Pancreas (tissue), 10 donors: ENCODE measurements at regions not wholly inside any gene's neighbourhood (a gene's known extent, or its start where the extent isn't known, plus 50 kb on each side); places are given as distances from the start of the nearest gene placed in this dataset.

Experiments used
- ATAC-seq, 4 donors: fragments of 200-7000 bp; cut with Tn5 transposase; one replicate each; pipeline versions ENCODE4 v1.8.0 to v1.9.1; 2020; ENCODE audit warnings: mild to moderate bottlenecking in 4 of 4, moderate library complexity in 4 of 4
- DNase-seq, 6 donors: peaks; one replicate each; pipeline ENCODE4 v3.0.0-alpha.2; 2020
- FAIRE-seq: peaks from 2 replicates; lab custom pipeline; 2012; peaks lifted over from hg19 to GRCh38; lab: Jason Lieb, UNC
- H3K27ac ChIP-seq, 4 donors: fragments of 200-600 bp; sonication (generic); 1 replicate in 3 of 4; 2 replicates in 1 of 4; pipeline versions ENCODE4 v1.5.0 to v1.8.0; 2020
- H3K27me3 ChIP-seq, 4 donors: fragments of 200-600 bp; one replicate each; pipeline ENCODE4 v1.8.0; 2021
- H3K36me3 ChIP-seq, 3 donors: fragments of 200-600 bp; sonication (generic) in 1 of 3; one replicate each; pipeline versions ENCODE4 v1.5.0 to v1.8.0; 2020 to 2021
- H3K4me1 ChIP-seq, 3 donors: fragments of 200-600 bp; one replicate each; pipeline ENCODE4 v1.8.0; 2021
- H3K4me3 ChIP-seq, 4 donors: fragments of 200-600 bp; sonication (generic) in 2 of 4; one replicate each; pipeline versions ENCODE4 v1.5.0 to v1.8.0; 2020 to 2021
- H3K9me3 ChIP-seq, 4 donors: fragments of 200-600 bp; one replicate each; pipeline ENCODE4 v1.8.0; 2021
- WGBS, 2 donors: extraction: QIAGEN DNeasy Blood & Tissue Kit; methylation state at CpG; one replicate each; pipeline ENCODE4 v1.1.7; 2013; 5-methylcytosine and 5-hydroxymethylcytosine counted together
- intact Hi-C, 3 donors: fragments of 100-400 bp; cut with DNase I; formaldehyde crosslinking; loops; one replicate each; pipeline versions ENCODE4 v1.11.1 to v1.14.2; 2022
- TF ChIP-seq, protein P1 (sequence below), 4 donors: fragments of 200-600 bp; sonication (generic) in 3 of 4; IDR thresholded peaks; one replicate each; pipeline versions ENCODE4 v1.5.0 to v1.8.0; 2021; ENCODE audit warnings: antibody characterized with exemption in 4 of 4
- donor health status: healthy with polysubstance abuse.
- donor health status: DM: no; HTN: no; CAD: no; lungs with moderate emphysema.
- donor health status: DM: no; HTN: no; CAD: no.
- donor health status: control.
- donor health status: control.
- donor health status: Bipolar disorder and iron deficiency.
- donor health status: DM: yes; HTN: yes; CAD: no.
- donor health status: DM: no; HTN: no; CAD: no.
- donor health status: DM: no; HTN: no; CAD: no.
- donor health status: DM: yes; HTN: yes; CAD: no.

GRCh38 chr6:128694303-128695009 is 174.1 kb upstream of the PTPRK start:
- no peak overlapping the region for H3K4me3 ChIP-seq
- no peaks in the 10 kb centered on the region for H3K9me3 ChIP-seq
- no peak for DNase-seq
- no peaks in the 10 kb centered on the region for H3K27me3 ChIP-seq
- H3K36me3 ChIP-seq = no peaks in the 10 kb centered on the region
- no peak overlapping the region for H3K27ac ChIP-seq
- 63 to 77% methylated on average over 1 of the region's 1 CpG for WGBS, 2 donors
- ATAC-seq = no peak
- no peak for FAIRE-seq
- TF ChIP-seq, protein P1, sequence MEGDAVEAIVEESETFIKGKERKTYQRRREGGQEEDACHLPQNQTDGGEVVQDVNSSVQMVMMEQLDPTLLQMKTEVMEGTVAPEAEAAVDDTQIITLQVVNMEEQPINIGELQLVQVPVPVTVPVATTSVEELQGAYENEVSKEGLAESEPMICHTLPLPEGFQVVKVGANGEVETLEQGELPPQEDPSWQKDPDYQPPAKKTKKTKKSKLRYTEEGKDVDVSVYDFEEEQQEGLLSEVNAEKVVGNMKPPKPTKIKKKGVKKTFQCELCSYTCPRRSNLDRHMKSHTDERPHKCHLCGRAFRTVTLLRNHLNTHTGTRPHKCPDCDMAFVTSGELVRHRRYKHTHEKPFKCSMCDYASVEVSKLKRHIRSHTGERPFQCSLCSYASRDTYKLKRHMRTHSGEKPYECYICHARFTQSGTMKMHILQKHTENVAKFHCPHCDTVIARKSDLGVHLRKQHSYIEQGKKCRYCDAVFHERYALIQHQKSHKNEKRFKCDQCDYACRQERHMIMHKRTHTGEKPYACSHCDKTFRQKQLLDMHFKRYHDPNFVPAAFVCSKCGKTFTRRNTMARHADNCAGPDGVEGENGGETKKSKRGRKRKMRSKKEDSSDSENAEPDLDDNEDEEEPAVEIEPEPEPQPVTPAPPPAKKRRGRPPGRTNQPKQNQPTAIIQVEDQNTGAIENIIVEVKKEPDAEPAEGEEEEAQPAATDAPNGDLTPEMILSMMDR (IDR thresholded peaks at IDR 0.05) = no peak
- intact Hi-C loops = no loop called here
- H3K4me1 ChIP-seq = no peaks in the 10 kb centered on the region

- TF ChIP-seq, protein P1 (IDR thresholded peaks at IDR 0.05) = no peak
- 82 to 89% methylated on average over 3 of the region's 3 CpGs for WGBS, 2 donors
- no peak for FAIRE-seq
- H3K36me3 ChIP-seq = no peaks in the 10 kb centered on the region
- H3K4me1 ChIP-seq = no peaks in the 10 kb centered on the region
- H3K27ac ChIP-seq = no peak overlapping the region
- H3K27me3 ChIP-seq = no peaks in the 10 kb centered on the region
- no peaks in the 10 kb centered on the region for H3K9me3 ChIP-seq
- intact Hi-C loops = no loop called here
- DNase-seq = no peak
- H3K4me3 ChIP-seq = no peak overlapping the region
- no peak for ATAC-seq
Measured at GRCh38 chr6:128690063-128690462, 169.7 kb upstream of the PTPRK start.

DNA sequence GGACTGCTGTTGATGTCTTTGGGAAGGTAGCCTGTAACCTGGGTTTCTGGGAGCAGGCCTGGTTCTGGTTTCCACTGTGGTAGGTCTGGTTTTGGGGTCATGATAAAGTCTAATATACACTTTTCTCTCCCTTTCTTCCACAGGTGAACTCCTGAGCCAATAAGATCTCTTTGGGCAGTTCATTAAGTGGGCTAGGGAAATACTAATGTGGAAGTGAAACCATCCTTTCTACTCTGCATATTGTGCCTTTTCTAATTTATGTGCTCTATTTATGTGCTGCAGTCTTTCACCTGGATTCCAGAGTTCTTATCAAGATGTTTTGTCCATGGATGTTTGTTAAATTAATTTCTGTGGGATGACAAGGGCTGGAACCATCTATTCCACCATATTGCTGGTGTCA is 165.7 kb upstream of the PTPRK start:
- Histone ChIP-seq H3K4me1 (no peaks in the 10 kb centered on the region), H3K9me3 (no peaks in the 10 kb centered on the region), H3K27me3 (no peaks in the 10 kb centered on the region), H3K27ac (no peak overlapping the region), H3K4me3 (no peak overlapping the region), H3K36me3 (no peaks in the 10 kb centered on the region)
- TF ChIP-seq, protein P1 (IDR thresholded peaks at IDR 0.05) = no peak
- intact Hi-C loops = no loop called here
- DNase-seq (no peak), ATAC-seq (no peak), FAIRE-seq (no peak)

- intact Hi-C loops = no loop called here
- H3K36me3 ChIP-seq = no peaks in the 10 kb centered on the region
- TF ChIP-seq, protein P1 (IDR thresholded peaks at IDR 0.05) = no peak
- no peak overlapping the region for H3K4me3 ChIP-seq
- H3K9me3 ChIP-seq = no peaks in the 10 kb centered on the region
- no peaks in the 10 kb centered on the region for H3K4me1 ChIP-seq
- H3K27me3 ChIP-seq = no peaks in the 10 kb centered on the region
- no peak overlapping the region for H3K27ac ChIP-seq
- FAIRE-seq (no peak), DNase-seq (no peak), ATAC-seq (no peak)
Measured at GRCh38 chr6:128676456-128676855, 156.1 kb upstream of the PTPRK start.

DNA sequence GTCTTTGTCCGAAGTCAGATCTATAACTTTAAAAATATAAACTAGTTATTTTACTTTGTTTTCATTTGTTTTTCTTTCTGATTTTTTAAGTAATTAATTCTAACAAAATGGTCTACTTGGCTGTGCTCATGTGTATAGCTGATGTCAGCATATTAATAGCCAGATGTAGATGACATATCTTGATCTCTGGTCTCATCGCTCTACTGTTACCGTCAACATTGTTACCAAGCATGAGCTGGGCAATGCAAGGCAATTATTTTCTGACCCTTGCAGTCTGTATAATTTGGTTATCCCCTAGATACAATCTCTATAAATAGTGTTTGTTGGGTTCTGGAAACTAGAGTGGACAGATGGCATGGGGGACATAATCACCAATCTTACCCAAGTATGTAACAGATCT is 151.6 kb upstream of the PTPRK start:
- TF ChIP-seq, protein P1 (IDR thresholded peaks at IDR 0.05) = no peak
- Histone ChIP-seq H3K4me1 (no peaks in the 10 kb centered on the region), H3K4me3 (no peak overlapping the region), H3K27me3 (no peaks in the 10 kb centered on the region), H3K9me3 (no peaks in the 10 kb centered on the region), H3K27ac (no peak overlapping the region), H3K36me3 (no peaks in the 10 kb centered on the region)
- intact Hi-C loops = no loop called here
- WGBS, 2 donors = 75 to 95% methylated on average over 3 of the region's 3 CpGs
- ATAC-seq (no peak), DNase-seq (no peak), FAIRE-seq (no peak)
